Lower lobe of right lung (tissue), 2 donors: ENCODE measurements at regions not wholly inside any gene's neighbourhood (a gene's known extent, or its start where the extent isn't known, plus 50 kb on each side); places are given as distances from the start of the nearest gene placed in this dataset.

Experiments used
- ATAC-seq, 2 donors: fragments of 200-7000 bp; cut with Tn5 transposase; one replicate each; pipeline ENCODE4 v1.9.1; 2020 to 2022; ENCODE audit warnings: mild to moderate bottlenecking in 2 of 2, moderate library complexity in 2 of 2
- DNase-seq: peaks from one replicate; pipeline ENCODE4 v3.0.0-alpha.2; 2020
- H3K27ac ChIP-seq: fragments of 200-600 bp; one replicate; pipeline ENCODE4 v1.8.0; 2022
- H3K27me3 ChIP-seq: fragments of 200-600 bp; one replicate; pipeline ENCODE4 v1.8.0; 2022; ENCODE audit warnings: low read depth
- H3K36me3 ChIP-seq: fragments of 200-600 bp; one replicate; pipeline ENCODE4 v1.8.0; 2022; ENCODE audit warnings: mild to moderate bottlenecking
- H3K4me1 ChIP-seq: fragments of 200-600 bp; one replicate; pipeline ENCODE4 v1.8.0; 2022
- H3K4me3 ChIP-seq: fragments of 200-600 bp; one replicate; pipeline ENCODE4 v1.8.0; 2022; ENCODE audit warnings: mild to moderate bottlenecking
- H3K9me3 ChIP-seq: fragments of 200-600 bp; one replicate; pipeline ENCODE4 v1.8.0; 2022
- CTCF ChIP-seq: fragments of 200-600 bp; IDR thresholded peaks from one replicate; pipeline ENCODE4 v1.8.0; 2022; ENCODE audit warnings: antibody characterized with exemption, mild to moderate bottlenecking
- intact Hi-C: fragments of 100-400 bp; cut with DNase I; formaldehyde crosslinking; loops from one replicate; pipeline ENCODE4 v1.11.0; 2022
- donor health status: DM: no; HTN: yes; CAD: no; lungs with severe emphysema.

DNA sequence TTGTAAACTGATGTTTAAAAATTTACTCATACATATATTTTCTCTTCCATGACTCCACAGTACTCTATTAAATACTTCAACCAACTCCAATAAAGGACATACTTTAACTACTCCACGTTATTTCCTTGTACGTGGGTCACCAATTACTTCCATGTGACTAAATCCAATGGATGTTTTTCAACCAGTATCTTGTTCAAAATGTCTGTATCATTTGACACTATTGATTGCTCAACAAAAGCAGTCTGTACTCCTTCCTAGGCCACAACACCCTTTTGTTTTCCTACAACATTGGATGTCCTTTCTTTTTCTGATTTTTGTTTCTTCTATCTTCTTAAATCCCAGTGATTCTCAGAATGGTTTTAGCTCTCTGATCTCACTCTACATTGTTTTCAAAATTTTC, 943.7 kb downstream of the EFNA5 start:
- Histone ChIP-seq H3K27ac (no peak overlapping the region), H3K4me1 (no peaks in the 10 kb centered on the region), H3K36me3 (no peaks in the 10 kb centered on the region), H3K4me3 (no peak overlapping the region), H3K9me3 (peaks cover 3% of the 10 kb centered on the region), H3K27me3 (no peaks in the 10 kb centered on the region)
- DNase-seq (no peak), ATAC-seq (no peak)
- no peak for TF ChIP-seq CTCF
- intact Hi-C loops = no loop called here

DNA sequence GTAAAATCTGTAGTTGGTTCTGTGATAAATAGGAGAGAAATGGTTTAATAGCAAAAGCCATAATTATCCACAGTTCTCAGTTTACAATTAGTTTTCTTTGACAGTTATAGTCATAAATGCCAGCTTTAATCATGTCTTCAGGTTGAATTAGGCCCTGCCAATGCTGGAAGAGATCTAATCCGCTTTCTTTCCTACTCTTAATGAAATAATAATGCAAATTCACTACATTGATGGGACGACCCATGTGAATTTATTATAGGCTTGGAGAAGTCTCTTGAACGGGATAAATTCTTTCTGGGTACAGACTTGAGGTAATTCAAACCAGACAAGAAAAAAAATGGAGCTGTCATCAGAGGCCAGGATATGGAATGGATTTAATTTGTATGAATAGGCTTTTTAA, 950.4 kb downstream of the EFNA5 start:
- H3K36me3 ChIP-seq = no peaks in the 10 kb centered on the region
- no peak overlapping the region for H3K4me3 ChIP-seq
- DNase-seq (no peak), ATAC-seq (no peak)
- H3K9me3 ChIP-seq = no peaks in the 10 kb centered on the region
- intact Hi-C loops = no loop called here
- H3K4me1 ChIP-seq = no peaks in the 10 kb centered on the region
- TF ChIP-seq CTCF = no peak
- no peaks in the 10 kb centered on the region for H3K27me3 ChIP-seq
- no peak overlapping the region for H3K27ac ChIP-seq

DNA sequence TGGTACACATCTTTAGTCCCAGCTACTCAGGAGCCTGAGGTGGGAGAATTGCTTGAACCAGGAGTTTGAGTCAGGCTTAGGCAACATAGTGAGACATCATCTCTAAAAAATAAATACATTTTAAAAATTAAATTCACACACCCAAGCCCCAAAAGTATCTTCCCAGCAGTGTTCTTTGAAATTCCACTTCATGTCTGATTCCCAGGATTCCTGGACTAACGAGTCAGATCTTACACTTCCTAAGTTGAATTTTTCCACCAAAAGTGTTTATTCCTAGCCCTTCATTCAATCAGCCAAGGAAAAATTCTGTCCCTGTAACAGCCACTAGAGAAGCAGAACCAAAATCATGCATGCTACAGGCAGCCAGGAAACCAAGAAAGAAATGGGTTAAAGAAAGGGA, 970.9 kb downstream of the EFNA5 start:
- Histone ChIP-seq H3K4me3 (no peak overlapping the region), H3K4me1 (no peaks in the 10 kb centered on the region), H3K36me3 (no peaks in the 10 kb centered on the region), H3K9me3 (no peaks in the 10 kb centered on the region), H3K27ac (no peak overlapping the region), H3K27me3 (no peaks in the 10 kb centered on the region)
- intact Hi-C loops = no loop called here
- ATAC-seq (no peak), DNase-seq (no peak)
- no peak for TF ChIP-seq CTCF

DNA sequence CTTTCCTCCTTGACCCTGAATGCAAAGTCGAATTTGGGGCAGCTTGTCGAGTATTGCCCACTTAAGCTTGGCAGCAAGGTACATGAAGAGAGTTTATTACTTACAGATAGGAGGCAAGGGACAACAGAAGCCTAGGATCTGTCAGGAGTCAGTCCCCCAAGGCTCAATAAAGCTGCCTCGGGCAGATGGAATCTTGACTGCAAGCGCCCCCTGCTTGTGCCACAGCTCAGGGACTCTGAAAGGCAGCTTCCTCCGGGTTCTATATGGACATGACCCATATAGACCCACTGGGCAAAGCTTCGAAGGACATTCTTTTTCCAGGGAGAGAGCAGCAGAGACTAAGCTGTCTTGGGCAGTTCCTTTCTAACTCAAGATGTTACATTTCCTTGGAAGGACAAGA, 971.5 kb downstream of the EFNA5 start:
- no peaks in the 10 kb centered on the region for H3K27me3 ChIP-seq
- no peak for DNase-seq
- no peaks in the 10 kb centered on the region for H3K9me3 ChIP-seq
- H3K4me3 ChIP-seq = no peak overlapping the region
- intact Hi-C loops = no loop called here
- no peaks in the 10 kb centered on the region for H3K4me1 ChIP-seq
- no peak for ATAC-seq
- no peak overlapping the region for H3K27ac ChIP-seq
- H3K36me3 ChIP-seq = no peaks in the 10 kb centered on the region
- TF ChIP-seq CTCF = no peak

- H3K9me3 ChIP-seq = no peaks in the 10 kb centered on the region
- DNase-seq (no peak), ATAC-seq (no peak)
- H3K36me3 ChIP-seq = no peaks in the 10 kb centered on the region
- no peak overlapping the region for H3K27ac ChIP-seq
- TF ChIP-seq CTCF = no peak
- H3K4me3 ChIP-seq = no peak overlapping the region
- no peaks in the 10 kb centered on the region for H3K4me1 ChIP-seq
- H3K27me3 ChIP-seq = no peaks in the 10 kb centered on the region
- intact Hi-C loops = no loop called here
These were observed 972.6 kb downstream of the EFNA5 start for GRCh38 chr5:106698169-106698568.

- Histone ChIP-seq H3K27ac (no peak overlapping the region), H3K9me3 (no peaks in the 10 kb centered on the region), H3K27me3 (no peaks in the 10 kb centered on the region), H3K4me1 (no peaks in the 10 kb centered on the region), H3K4me3 (no peak overlapping the region), H3K36me3 (no peaks in the 10 kb centered on the region)
- DNase-seq (no peak), ATAC-seq (no peak)
- intact Hi-C loops = no loop called here
- no peak for TF ChIP-seq CTCF
These were observed 979.0 kb downstream of the EFNA5 start for GRCh38 chr5:106691701-106692100.
